ENCODE measurements at regions not wholly inside any gene's neighbourhood (a gene's known extent, or its start where the extent isn't known, plus 50 kb on each side); places are given as distances from the start of the nearest gene placed in this dataset.

DNA sequence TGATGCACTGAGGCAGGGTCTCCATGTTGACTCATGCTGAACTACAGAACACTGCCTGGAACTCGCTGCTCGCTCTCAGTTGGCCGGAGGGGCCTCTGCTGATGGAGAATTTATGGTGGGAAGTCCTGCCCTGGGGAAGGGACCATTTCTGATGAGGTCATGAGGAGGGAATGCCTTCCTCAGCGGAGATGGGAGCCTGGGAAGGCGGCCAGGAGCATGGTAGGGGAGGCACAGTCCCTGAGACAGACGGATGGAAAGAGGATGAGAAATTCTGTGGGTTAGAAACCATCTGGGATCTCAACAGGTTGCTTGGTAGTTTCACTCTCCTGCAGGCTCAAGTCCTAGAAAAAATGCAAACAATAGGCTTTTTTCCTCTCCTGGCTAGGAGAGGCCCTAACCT lies 56.8 kb upstream of the TPM1 start:
- H3K4me2 ChIP-seq (ENCODE audit: low read length) = no peak overlapping the region

DNA sequence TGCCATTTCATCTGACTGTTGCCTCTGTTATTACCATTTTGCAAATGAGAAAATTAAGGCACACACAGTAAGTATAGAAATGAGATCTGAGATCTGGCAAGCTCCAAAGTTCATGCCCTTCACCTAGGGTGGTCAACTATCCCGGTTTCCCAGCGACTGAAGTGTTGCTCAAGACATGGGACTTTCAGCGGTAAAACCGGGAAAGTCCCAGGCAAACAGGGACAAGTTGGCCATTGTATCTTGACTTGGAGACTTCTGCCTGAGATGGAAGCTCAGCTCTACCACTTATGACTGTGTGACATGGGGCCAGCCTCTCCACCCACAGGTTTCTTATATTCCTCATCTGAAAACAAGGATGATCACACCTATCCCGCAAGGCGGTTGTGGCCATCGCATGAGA lies 55.6 kb upstream of the TPM1 start:
- H2AFZ ChIP-seq (ENCODE audit: low read depth, low read length) = no peak overlapping the region
- no peaks in the 10 kb centered on the region for H3K79me2 ChIP-seq (replicated peaks; ENCODE audit: insufficient read depth, low read length)
- no peak overlapping the region for H3K27ac ChIP-seq (ENCODE audit: low read length)
- H3K9ac ChIP-seq (ENCODE audit: low read length) = no peak overlapping the region
- H3F3A ChIP-seq (ENCODE audit: insufficient read depth, low read length, poor library complexity, severe bottlenecking) = no peaks in the 10 kb centered on the region
- H3K36me3 ChIP-seq (ENCODE audit: insufficient read depth, low read length) = no peaks in the 10 kb centered on the region
- H3K27me3 ChIP-seq (ENCODE audit: insufficient read depth, low read depth, low read length) = no peaks in the 10 kb centered on the region
- TF ChIP-seq EZH2 (IDR thresholded peaks at IDR 0.05; ENCODE audit: borderline replicate concordance, insufficient read depth, low read length, poor library complexity, severe bottlenecking) = no peak
- TF ChIP-seq RAD21 (conservative IDR thresholded peaks at IDR 0.05) = no peak
- TF ChIP-seq SMC3 (conservative IDR thresholded peaks at IDR 0.05; ENCODE audit: poor library complexity) = no peak
- no peak for TF ChIP-seq TAF1 (IDR thresholded peaks at IDR 0.05; ENCODE audit: low read depth)
- no peak for TF ChIP-seq EP300 (conservative IDR thresholded peaks at IDR 0.05; ENCODE audit: poor library complexity, severe bottlenecking)
- no peak for TF ChIP-seq MXI1 (conservative IDR thresholded peaks at IDR 0.05; ENCODE audit: poor library complexity, severe bottlenecking)
- TF ChIP-seq POLR2AphosphoS5 (IDR thresholded peaks at IDR 0.05) = no peak
- TF ChIP-seq, protein P1, sequence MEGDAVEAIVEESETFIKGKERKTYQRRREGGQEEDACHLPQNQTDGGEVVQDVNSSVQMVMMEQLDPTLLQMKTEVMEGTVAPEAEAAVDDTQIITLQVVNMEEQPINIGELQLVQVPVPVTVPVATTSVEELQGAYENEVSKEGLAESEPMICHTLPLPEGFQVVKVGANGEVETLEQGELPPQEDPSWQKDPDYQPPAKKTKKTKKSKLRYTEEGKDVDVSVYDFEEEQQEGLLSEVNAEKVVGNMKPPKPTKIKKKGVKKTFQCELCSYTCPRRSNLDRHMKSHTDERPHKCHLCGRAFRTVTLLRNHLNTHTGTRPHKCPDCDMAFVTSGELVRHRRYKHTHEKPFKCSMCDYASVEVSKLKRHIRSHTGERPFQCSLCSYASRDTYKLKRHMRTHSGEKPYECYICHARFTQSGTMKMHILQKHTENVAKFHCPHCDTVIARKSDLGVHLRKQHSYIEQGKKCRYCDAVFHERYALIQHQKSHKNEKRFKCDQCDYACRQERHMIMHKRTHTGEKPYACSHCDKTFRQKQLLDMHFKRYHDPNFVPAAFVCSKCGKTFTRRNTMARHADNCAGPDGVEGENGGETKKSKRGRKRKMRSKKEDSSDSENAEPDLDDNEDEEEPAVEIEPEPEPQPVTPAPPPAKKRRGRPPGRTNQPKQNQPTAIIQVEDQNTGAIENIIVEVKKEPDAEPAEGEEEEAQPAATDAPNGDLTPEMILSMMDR (IDR thresholded peaks at IDR 0.05; ENCODE audit: poor library complexity, severe bottlenecking) = no peak
- TF ChIP-seq, protein P2, sequence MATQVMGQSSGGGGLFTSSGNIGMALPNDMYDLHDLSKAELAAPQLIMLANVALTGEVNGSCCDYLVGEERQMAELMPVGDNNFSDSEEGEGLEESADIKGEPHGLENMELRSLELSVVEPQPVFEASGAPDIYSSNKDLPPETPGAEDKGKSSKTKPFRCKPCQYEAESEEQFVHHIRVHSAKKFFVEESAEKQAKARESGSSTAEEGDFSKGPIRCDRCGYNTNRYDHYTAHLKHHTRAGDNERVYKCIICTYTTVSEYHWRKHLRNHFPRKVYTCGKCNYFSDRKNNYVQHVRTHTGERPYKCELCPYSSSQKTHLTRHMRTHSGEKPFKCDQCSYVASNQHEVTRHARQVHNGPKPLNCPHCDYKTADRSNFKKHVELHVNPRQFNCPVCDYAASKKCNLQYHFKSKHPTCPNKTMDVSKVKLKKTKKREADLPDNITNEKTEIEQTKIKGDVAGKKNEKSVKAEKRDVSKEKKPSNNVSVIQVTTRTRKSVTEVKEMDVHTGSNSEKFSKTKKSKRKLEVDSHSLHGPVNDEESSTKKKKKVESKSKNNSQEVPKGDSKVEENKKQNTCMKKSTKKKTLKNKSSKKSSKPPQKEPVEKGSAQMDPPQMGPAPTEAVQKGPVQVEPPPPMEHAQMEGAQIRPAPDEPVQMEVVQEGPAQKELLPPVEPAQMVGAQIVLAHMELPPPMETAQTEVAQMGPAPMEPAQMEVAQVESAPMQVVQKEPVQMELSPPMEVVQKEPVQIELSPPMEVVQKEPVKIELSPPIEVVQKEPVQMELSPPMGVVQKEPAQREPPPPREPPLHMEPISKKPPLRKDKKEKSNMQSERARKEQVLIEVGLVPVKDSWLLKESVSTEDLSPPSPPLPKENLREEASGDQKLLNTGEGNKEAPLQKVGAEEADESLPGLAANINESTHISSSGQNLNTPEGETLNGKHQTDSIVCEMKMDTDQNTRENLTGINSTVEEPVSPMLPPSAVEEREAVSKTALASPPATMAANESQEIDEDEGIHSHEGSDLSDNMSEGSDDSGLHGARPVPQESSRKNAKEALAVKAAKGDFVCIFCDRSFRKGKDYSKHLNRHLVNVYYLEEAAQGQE (IDR thresholded peaks at IDR 0.05; ENCODE audit: borderline replicate concordance) = no peak
- H3K4me2 ChIP-seq (ENCODE audit: low read length) = no peak overlapping the region
- no peaks in the 10 kb centered on the region for H3K9me2 ChIP-seq (ENCODE audit: insufficient read depth, low read length)
- no peaks in the 10 kb centered on the region for H4K20me1 ChIP-seq (ENCODE audit: insufficient read depth)
- H3K4me3 ChIP-seq (ENCODE audit: low read length) = no peak overlapping the region
- no peaks in the 10 kb centered on the region for H3K9me3 ChIP-seq (ENCODE audit: low read length)

More for the DNA sequence above, 56.8 kb upstream of the TPM1 start:
- H3K9me2 ChIP-seq (ENCODE audit: insufficient read depth, low read length) = no peaks in the 10 kb centered on the region
- no peaks in the 10 kb centered on the region for H3K36me3 ChIP-seq (ENCODE audit: insufficient read depth, low read length)
- H3K27ac ChIP-seq (ENCODE audit: low read length) = no peak overlapping the region
- no peak overlapping the region for H3K9ac ChIP-seq (ENCODE audit: low read length)
- TF ChIP-seq EZH2 (IDR thresholded peaks at IDR 0.05; ENCODE audit: borderline replicate concordance, insufficient read depth, low read length, poor library complexity, severe bottlenecking) (no peak), EP300 (conservative IDR thresholded peaks at IDR 0.05; ENCODE audit: poor library complexity, severe bottlenecking) (no peak), TAF1 (IDR thresholded peaks at IDR 0.05; ENCODE audit: low read depth) (no peak), RAD21 (conservative IDR thresholded peaks at IDR 0.05) (no peak), MXI1 (conservative IDR thresholded peaks at IDR 0.05; ENCODE audit: poor library complexity, severe bottlenecking) (no peak), POLR2AphosphoS5 (IDR thresholded peaks at IDR 0.05) (no peak), SMC3 (conservative IDR thresholded peaks at IDR 0.05; ENCODE audit: poor library complexity) (no peak)
- TF ChIP-seq, protein P2 (IDR thresholded peaks at IDR 0.05; ENCODE audit: borderline replicate concordance) = no peak
- TF ChIP-seq, protein P1 (IDR thresholded peaks at IDR 0.05; ENCODE audit: poor library complexity, severe bottlenecking) = no peak
- H3K27me3 ChIP-seq (ENCODE audit: insufficient read depth, low read depth, low read length) = no peaks in the 10 kb centered on the region
- no peak overlapping the region for H3K4me3 ChIP-seq (ENCODE audit: low read length)
- H3K9me3 ChIP-seq (ENCODE audit: low read length) = no peaks in the 10 kb centered on the region
- no peak overlapping the region for H2AFZ ChIP-seq (ENCODE audit: low read depth, low read length)
- no peaks in the 10 kb centered on the region for H4K20me1 ChIP-seq (ENCODE audit: insufficient read depth)
- no peaks in the 10 kb centered on the region for H3K79me2 ChIP-seq (replicated peaks; ENCODE audit: insufficient read depth, low read length)
- no peaks in the 10 kb centered on the region for H3F3A ChIP-seq (ENCODE audit: insufficient read depth, low read length, poor library complexity, severe bottlenecking)
